ENCODE measurements at regions not wholly inside any gene's neighbourhood (a gene's known extent, or its start where the extent isn't known, plus 50 kb on each side); places are given as distances from the start of the nearest gene placed in this dataset.

GRCh38 chr20:55685425-55685824 lies 319.9 kb downstream of the CBLN4 start:
- Mint-ChIP-seq H3K36me3 (no peaks in the 10 kb centered on the region), H3K4me1 (no peaks in the 10 kb centered on the region), H3K27ac (no peak overlapping the region), H3K4me3 (no peak overlapping the region), H3K9me3 (peaks cover 2 to 5% (median 4%) of the 10 kb centered on the region in 3 donors), H3K27me3 (no peaks in the 10 kb centered on the region)

GRCh38 chr20:55684578-55684977 lies 320.7 kb downstream of the CBLN4 start:
- H3K27me3 Mint-ChIP-seq: no peaks in the 10 kb centered on the region
- H3K27ac Mint-ChIP-seq: no peak overlapping the region
- no peaks in the 10 kb centered on the region for H3K4me1 Mint-ChIP-seq
- peaks cover 2 to 5% (median 4%) of the 10 kb centered on the region in 3 donors for H3K9me3 Mint-ChIP-seq
- no peak overlapping the region for H3K4me3 Mint-ChIP-seq
- H3K36me3 Mint-ChIP-seq: no peaks in the 10 kb centered on the region

- H3K36me3 Mint-ChIP-seq: no peaks in the 10 kb centered on the region
- no peak overlapping the region for H3K27ac Mint-ChIP-seq
- H3K4me3 Mint-ChIP-seq: no peak overlapping the region
- no peaks in the 10 kb centered on the region for H3K4me1 Mint-ChIP-seq
- peaks cover under 1 to 7% (median 6%) of the 10 kb centered on the region in 3 donors for H3K9me3 Mint-ChIP-seq
- H3K27me3 Mint-ChIP-seq: no peaks in the 10 kb centered on the region
These were observed 326.2 kb downstream of the CBLN4 start for GRCh38 chr20:55678970-55679667.

GRCh38 chr20:55678126-55678525 lies 327.2 kb downstream of the CBLN4 start:
- no peaks in the 10 kb centered on the region for H3K4me1 Mint-ChIP-seq
- H3K9me3 Mint-ChIP-seq: peaks cover 3 to 12% (median 6%) of the 10 kb centered on the region in 3 donors
- no peaks in the 10 kb centered on the region for H3K36me3 Mint-ChIP-seq
- no peak overlapping the region for H3K4me3 Mint-ChIP-seq
- H3K27ac Mint-ChIP-seq: no peak overlapping the region
- no peaks in the 10 kb centered on the region for H3K27me3 Mint-ChIP-seq

GRCh38 chr20:55677011-55677410 lies 328.3 kb downstream of the CBLN4 start:
- Mint-ChIP-seq H3K36me3 (no peaks in the 10 kb centered on the region), H3K4me1 (no peaks in the 10 kb centered on the region), H3K27me3 (no peaks in the 10 kb centered on the region), H3K27ac (no peak overlapping the region), H3K9me3 (peaks cover 3 to 12% (median 6%) of the 10 kb centered on the region in 3 donors), H3K4me3 (no peak overlapping the region)

GRCh38 chr20:55676097-55676496 lies 329.2 kb downstream of the CBLN4 start:
- Mint-ChIP-seq H3K36me3 (no peaks in the 10 kb centered on the region), H3K27me3 (no peaks in the 10 kb centered on the region), H3K4me1 (no peaks in the 10 kb centered on the region), H3K27ac (no peak overlapping the region), H3K4me3 (no peak overlapping the region), H3K9me3 (peaks cover 3 to 17% (median 6%) of the 10 kb centered on the region in 3 donors)

- H3K9me3 Mint-ChIP-seq: peaks cover 4 to 26% (median 9%) of the 10 kb centered on the region in 3 donors
- H3K4me3 Mint-ChIP-seq: no peak overlapping the region
- H3K27me3 Mint-ChIP-seq: no peaks in the 10 kb centered on the region
- H3K4me1 Mint-ChIP-seq: no peaks in the 10 kb centered on the region
- H3K27ac Mint-ChIP-seq: no peak overlapping the region
- H3K36me3 Mint-ChIP-seq: no peaks in the 10 kb centered on the region
These were observed 336.7 kb downstream of the CBLN4 start for GRCh38 chr20:55668631-55669030.

GRCh38 chr20:55667955-55668354 lies 337.4 kb downstream of the CBLN4 start:
- no peaks in the 10 kb centered on the region for H3K27me3 Mint-ChIP-seq
- H3K27ac Mint-ChIP-seq: no peak overlapping the region
- H3K9me3 Mint-ChIP-seq: peaks cover 4 to 21% (median 9%) of the 10 kb centered on the region in 3 donors
- H3K36me3 Mint-ChIP-seq: no peaks in the 10 kb centered on the region
- peak overlapping the region in 1 of 4 donors; percentile 39 for H3K4me3 Mint-ChIP-seq
- H3K4me1 Mint-ChIP-seq: no peaks in the 10 kb centered on the region

- Mint-ChIP-seq H3K36me3 (no peaks in the 10 kb centered on the region), H3K4me3 (no peak overlapping the region), H3K27ac (no peak overlapping the region), H3K27me3 (no peaks in the 10 kb centered on the region), H3K9me3 (peaks cover 4 to 21% (median 9%) of the 10 kb centered on the region in 3 donors), H3K4me1 (no peaks in the 10 kb centered on the region)
These were observed 338.3 kb downstream of the CBLN4 start for GRCh38 chr20:55667024-55667423.

GRCh38 chr20:55656231-55656775 lies 349.0 kb downstream of the CBLN4 start:
- H3K9me3 Mint-ChIP-seq: peaks cover 0 to 11% (median 3%) of the 10 kb centered on the region in 3 donors
- peaks cover 0 to 1% (median 0%) of the 10 kb centered on the region in 3 donors for H3K4me1 Mint-ChIP-seq
- H3K27ac Mint-ChIP-seq: no peak overlapping the region
- H3K4me3 Mint-ChIP-seq: no peak overlapping the region
- H3K36me3 Mint-ChIP-seq: no peaks in the 10 kb centered on the region
- H3K27me3 Mint-ChIP-seq: no peaks in the 10 kb centered on the region

GRCh38 chr20:55650657-55651360 lies 354.5 kb downstream of the CBLN4 start:
- Mint-ChIP-seq H3K4me1 (peaks cover 0 to 1% (median 0%) of the 10 kb centered on the region in 3 donors), H3K36me3 (peaks cover 2% of the 10 kb centered on the region), H3K27me3 (no peaks in the 10 kb centered on the region), H3K27ac (no peak overlapping the region), H3K4me3 (no peak overlapping the region), H3K9me3 (peaks cover 0 to 15% (median 11%) of the 10 kb centered on the region in 3 donors)

- Mint-ChIP-seq H3K27ac (no peak overlapping the region), H3K27me3 (no peaks in the 10 kb centered on the region), H3K9me3 (peaks cover 0 to 15% (median 9%) of the 10 kb centered on the region in 3 donors), H3K4me1 (peaks cover 0 to 1% (median 0%) of the 10 kb centered on the region in 3 donors), H3K4me3 (no peak overlapping the region), H3K36me3 (peaks cover 2% of the 10 kb centered on the region)
These were observed 356.1 kb downstream of the CBLN4 start for GRCh38 chr20:55649254-55649653.

GRCh38 chr20:55646851-55647250 lies 358.5 kb downstream of the CBLN4 start:
- H3K27me3 Mint-ChIP-seq: no peaks in the 10 kb centered on the region
- no peak overlapping the region for H3K4me3 Mint-ChIP-seq
- no peak overlapping the region for H3K27ac Mint-ChIP-seq
- no peaks in the 10 kb centered on the region for H3K4me1 Mint-ChIP-seq
- H3K9me3 Mint-ChIP-seq: peaks cover 0 to 19% (median 3%) of the 10 kb centered on the region in 3 donors
- peaks cover 2% of the 10 kb centered on the region for H3K36me3 Mint-ChIP-seq

- H3K27ac Mint-ChIP-seq: no peak overlapping the region
- peaks cover 0 to 3% (median 0%) of the 10 kb centered on the region in 3 donors for H3K9me3 Mint-ChIP-seq
- H3K36me3 Mint-ChIP-seq: no peaks in the 10 kb centered on the region
- H3K4me1 Mint-ChIP-seq: no peaks in the 10 kb centered on the region
- no peak overlapping the region for H3K4me3 Mint-ChIP-seq
- H3K27me3 Mint-ChIP-seq: no peaks in the 10 kb centered on the region
These were observed 363.8 kb downstream of the CBLN4 start for GRCh38 chr20:55641497-55641896.

GRCh38 chr20:55635870-55636269 lies 369.4 kb downstream of the CBLN4 start:
- H3K9me3 Mint-ChIP-seq: no peaks in the 10 kb centered on the region
- no peak overlapping the region for H3K4me3 Mint-ChIP-seq
- H3K36me3 Mint-ChIP-seq: no peaks in the 10 kb centered on the region
- no peak overlapping the region for H3K27ac Mint-ChIP-seq
- H3K27me3 Mint-ChIP-seq: no peaks in the 10 kb centered on the region
- H3K4me1 Mint-ChIP-seq: no peaks in the 10 kb centered on the region
